CD14-positive monocyte (primary cell): ENCODE measurements at regions not wholly inside any gene's neighbourhood (a gene's known extent, or its start where the extent isn't known, plus 50 kb on each side); places are given as distances from the start of the nearest gene placed in this dataset.

Experiments used
- DNase-seq, 3 donors: peaks; one replicate each; pipeline ENCODE4 v3.0.0-alpha.2; 2011 to 2022
- H2AFZ ChIP-seq: 2 replicates; pipeline ENCODE4 v1.6.0; 2012; ENCODE audit warnings: mild to moderate bottlenecking, low read depth, low read length, inconsistent platforms; ENCODE audit not compliant: insufficient read depth, poor library complexity, severe bottlenecking
- H3K27ac ChIP-seq, 2 donors: 1 replicate in 1 of 2; 2 replicates in 1 of 2; pipeline ENCODE4 v1.5.1; 2012 to 2013; ENCODE audit warnings: low read length in 2 of 2, control low read depth in 1 of 2, inconsistent platforms in 1 of 2, low read depth in 1 of 2, mild to moderate bottlenecking in 1 of 2
- H3K27me3 ChIP-seq, 2 donors: one replicate each; pipeline versions ENCODE4 v1.6.0 to v1.6.1; 2011 to 2013; ENCODE audit warnings: low read length in 2 of 2; ENCODE audit not compliant: control insufficient read depth in 2 of 2, insufficient read depth in 2 of 2
- H3K36me3 ChIP-seq, 2 donors: replicated peaks in 1 of 2; 1 replicate in 1 of 2; 2 replicates in 1 of 2; pipeline versions ENCODE4 v1.5.1 to v1.6.1; 2012 to 2013; ENCODE audit warnings: low read length in 2 of 2, control low read depth in 1 of 2, inconsistent platforms in 1 of 2, mild to moderate bottlenecking in 1 of 2; ENCODE audit not compliant: insufficient read depth in 2 of 2, control insufficient read depth in 1 of 2
- H3K4me1 ChIP-seq, 2 donors: 1 replicate in 1 of 2; 2 replicates in 1 of 2; pipeline versions ENCODE4 v1.5.1 to v1.6.1; 2012 to 2013; ENCODE audit warnings: low read length in 2 of 2, control low read depth in 1 of 2, inconsistent platforms in 1 of 2, mild to moderate bottlenecking in 1 of 2, moderate library complexity in 1 of 2; ENCODE audit not compliant: insufficient read depth in 2 of 2, control insufficient read depth in 1 of 2
- H3K4me2 ChIP-seq: replicated peaks from 2 replicates; pipeline ENCODE3; 2012; ENCODE audit warnings: low read length, moderate library complexity, mild to moderate bottlenecking; ENCODE audit not compliant: poor library complexity, severe bottlenecking; ENCODE audit errors: extremely low read depth
- H3K4me3 ChIP-seq, 3 experiments: fragments of 200-600 bp in 1 of 3; sonication (generic) in 1 of 3; replicated peaks in 1 of 3; 1 replicate in 2 of 3; 2 replicates in 1 of 3; pipeline ENCODE4 v1.5.1; 2011 to 2013; ENCODE audit warnings: low read length in 3 of 3, mild to moderate bottlenecking in 3 of 3, control low read depth in 2 of 3, low read depth in 2 of 3, inconsistent platforms in 1 of 3, moderate library complexity in 1 of 3
- H3K79me2 ChIP-seq: 2 replicates; pipeline ENCODE4 v1.6.0; 2012; ENCODE audit warnings: mild to moderate bottlenecking, control low read depth, inconsistent platforms, low read length, moderate library complexity; ENCODE audit not compliant: insufficient read depth
- H3K9ac ChIP-seq: 2 replicates; pipeline ENCODE4 v1.6.0; 2017; ENCODE audit warnings: low read length, mild to moderate bottlenecking; ENCODE audit not compliant: insufficient read depth, poor library complexity, severe bottlenecking
- H3K9me3 ChIP-seq, 2 donors: replicated peaks in 1 of 2; 1 replicate in 1 of 2; 2 replicates in 1 of 2; pipeline versions ENCODE4 v1.5.1 to v1.6.1; 2012 to 2013; ENCODE audit warnings: low read length in 2 of 2, control low read depth in 1 of 2; ENCODE audit not compliant: control insufficient read depth in 1 of 2, insufficient read depth in 1 of 2
- H4K20me1 ChIP-seq: 2 replicates; pipeline ENCODE4 v1.6.0; 2012; ENCODE audit warnings: mild to moderate bottlenecking, low read length, control low read depth, moderate library complexity; ENCODE audit not compliant: insufficient read depth
- H3K27ac Mint-ChIP-seq, 7 donors: one replicate each; pipeline ENCODE4 v1.8.0; 2020; ENCODE audit warnings: mild to moderate bottlenecking in 7 of 7, mixed read lengths in 7 of 7, moderate library complexity in 6 of 7, inconsistent platforms in 2 of 7
- H3K27me3 Mint-ChIP-seq, 3 donors: one replicate each; pipeline ENCODE4 v1.8.0; 2021 to 2022; ENCODE audit warnings: low read depth in 3 of 3, mild to moderate bottlenecking in 3 of 3, mixed read lengths in 3 of 3, moderate library complexity in 3 of 3, inconsistent platforms in 1 of 3
- H3K36me3 Mint-ChIP-seq, 2 donors: one replicate each; pipeline ENCODE4 v1.8.0; 2020; ENCODE audit warnings: mixed read lengths in 2 of 2, inconsistent platforms in 1 of 2, mild to moderate bottlenecking in 1 of 2
- H3K4me1 Mint-ChIP-seq: one replicate; pipeline ENCODE4 v1.8.0; 2020; ENCODE audit warnings: mild to moderate bottlenecking, mixed read lengths
- H3K4me3 Mint-ChIP-seq, 2 donors: one replicate each; pipeline ENCODE4 v1.8.0; 2020; ENCODE audit warnings: mild to moderate bottlenecking in 2 of 2, mixed read lengths in 2 of 2, moderate library complexity in 1 of 2
- H3K9me3 Mint-ChIP-seq, 7 donors: one replicate each; pipeline ENCODE4 v1.8.0; 2020 to 2022; ENCODE audit warnings: mixed read lengths in 7 of 7, mild to moderate bottlenecking in 6 of 7, moderate library complexity in 6 of 7, inconsistent platforms in 2 of 7
- CTCF ChIP-seq: fragments of 200-600 bp; IDR thresholded peaks from one replicate; pipeline ENCODE4 v1.8.0; 2022; ENCODE audit warnings: antibody characterized with exemption, mild to moderate bottlenecking
- WGBS: methylation state at CpG from one replicate; pipeline ENCODE4 v1.1.5; 2013; ENCODE audit warnings: missing lambda C conversion rate; ENCODE audit not compliant: insufficient coverage; 5-methylcytosine and 5-hydroxymethylcytosine counted together
- intact Hi-C, 2 donors: fragments of 100-400 bp; cut with micrococcal nuclease; formaldehyde crosslinking; loops; one replicate each; pipeline versions ENCODE4 v1.15.0 to v1.15.1; 2023

GRCh38 chr5:88955403-88955802 is 72.4 kb upstream of the MEF2C start:
- no peak overlapping the region for H3K9ac ChIP-seq
- Mint-ChIP-seq H3K36me3 (no peaks in the 10 kb centered on the region), H3K27ac (no peak overlapping the region), H3K9me3 (no peaks in the 10 kb centered on the region), H3K4me3 (no peak overlapping the region), H3K27me3 (peaks cover 0 to 1% (median 0%) of the 10 kb centered on the region in 3 donors), H3K4me1 (no peaks in the 10 kb centered on the region)
- H3K36me3 ChIP-seq: no peaks in the 10 kb centered on the region
- H3K4me2 ChIP-seq: no peak overlapping the region
- H3K27ac ChIP-seq: no peak overlapping the region
- no peaks in the 10 kb centered on the region for H4K20me1 ChIP-seq
- WGBS: no CpG with 5 or more reads among the region's 4 CpGs
- H3K4me3 ChIP-seq: no peak overlapping the region
- no peaks in the 10 kb centered on the region for H3K4me1 ChIP-seq
- no peaks in the 10 kb centered on the region for H3K9me3 ChIP-seq
- H2AFZ ChIP-seq: no peak overlapping the region
- no peak for DNase-seq
- TF ChIP-seq CTCF: no peak
- H3K27me3 ChIP-seq: no peaks in the 10 kb centered on the region
- intact Hi-C loops: no loop called here
- no peaks in the 10 kb centered on the region for H3K79me2 ChIP-seq

GRCh38 chr5:88954511-88954910 is 71.5 kb upstream of the MEF2C start:
- WGBS: 95% methylated on average over 2 of the region's 3 CpGs

More at GRCh38 chr5:88954511-88954910, 71.5 kb upstream of the MEF2C start:
- Mint-ChIP-seq H3K27me3 (peaks cover 0 to 1% (median 0%) of the 10 kb centered on the region in 3 donors), H3K4me3 (no peak overlapping the region), H3K27ac (no peak overlapping the region), H3K4me1 (no peaks in the 10 kb centered on the region), H3K36me3 (no peaks in the 10 kb centered on the region), H3K9me3 (no peaks in the 10 kb centered on the region)
- no peak overlapping the region for H3K4me2 ChIP-seq
- H3K27ac ChIP-seq: no peak overlapping the region
- no peaks in the 10 kb centered on the region for H3K27me3 ChIP-seq
- H3K9ac ChIP-seq: no peak overlapping the region
- H3K4me3 ChIP-seq: no peak overlapping the region
- intact Hi-C loops: no loop called here
- no peaks in the 10 kb centered on the region for H3K4me1 ChIP-seq
- H2AFZ ChIP-seq: no peak overlapping the region
- no peaks in the 10 kb centered on the region for H3K36me3 ChIP-seq
- no peak for DNase-seq
- no peaks in the 10 kb centered on the region for H3K9me3 ChIP-seq
- H3K79me2 ChIP-seq: no peaks in the 10 kb centered on the region
- H4K20me1 ChIP-seq: no peaks in the 10 kb centered on the region
- TF ChIP-seq CTCF: no peak
